ENCODE measurements at regions not wholly inside any gene's neighbourhood (a gene's known extent, or its start where the extent isn't known, plus 50 kb on each side); places are given as distances from the start of the nearest gene placed in this dataset.
"Not testable (repeated sequence)": the region's sequence is repeated elsewhere in the genome, so short reads cannot be mapped to it uniquely, and the experiment has no call there.

DNA sequence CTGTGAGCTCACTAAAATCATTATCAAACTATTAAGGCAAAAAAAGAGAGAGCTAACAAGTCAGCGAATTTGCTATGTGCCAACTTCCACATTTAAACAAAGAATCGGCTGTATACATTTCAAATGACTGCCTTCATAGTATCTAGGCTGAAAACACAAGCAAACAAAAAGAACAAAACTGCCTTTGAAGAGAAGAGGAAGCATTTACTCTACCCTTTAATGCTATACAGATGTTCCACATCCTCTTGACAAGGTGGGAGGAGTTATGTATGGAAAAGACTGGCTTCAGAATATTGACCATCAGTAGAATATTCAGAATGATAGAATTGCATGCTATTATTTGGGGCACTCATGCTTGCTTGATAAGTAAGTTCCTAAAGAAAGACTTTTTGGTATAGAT lies 741.7 kb downstream of the PLCL1 start:
- Histone ChIP-seq H3K4me3 (ENCODE audit: low read length) (no peak overlapping the region), H3K9ac (ENCODE audit: low read length) (no peak overlapping the region), H3K27me3 (ENCODE audit: control insufficient read depth, insufficient read depth, low read length) (no peaks in the 10 kb centered on the region), H3K36me3 (ENCODE audit: control insufficient read depth, low read depth, low read length) (no peaks in the 10 kb centered on the region), H3K9me3 (ENCODE audit: control insufficient read depth, low read depth, low read length) (no peaks in the 10 kb centered on the region), H3K4me1 (ENCODE audit: control insufficient read depth, low read depth, low read length) (peaks cover 5% of the 10 kb centered on the region), H3K27ac (ENCODE audit: low read length) (no peak overlapping the region)

DNA sequence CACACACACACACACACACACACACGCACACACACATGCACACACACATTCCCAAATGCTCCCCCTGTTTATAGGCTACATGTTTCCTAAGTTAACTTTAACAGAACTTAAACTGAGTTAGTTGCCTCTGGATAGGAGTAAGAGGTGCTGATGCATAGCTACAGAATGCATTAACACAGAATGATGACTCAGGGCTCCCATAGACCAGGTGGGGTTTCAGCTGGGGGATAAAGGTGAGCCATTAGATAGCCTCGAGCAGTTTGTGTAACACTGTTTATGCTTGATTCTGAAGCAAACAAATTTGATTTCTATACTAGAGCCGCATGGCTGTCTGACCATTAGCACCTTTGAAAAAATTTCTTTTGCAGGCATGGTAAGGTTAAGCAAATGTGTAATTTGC lies 741.0 kb downstream of the PLCL1 start:
- Histone ChIP-seq H3K9me3 (ENCODE audit: control insufficient read depth, low read depth, low read length) (no peaks in the 10 kb centered on the region), H3K4me3 (ENCODE audit: low read length) (no peak overlapping the region), H3K36me3 (ENCODE audit: control insufficient read depth, low read depth, low read length) (no peaks in the 10 kb centered on the region), H3K9ac (ENCODE audit: low read length) (no peak overlapping the region), H3K27me3 (ENCODE audit: control insufficient read depth, insufficient read depth, low read length) (no peaks in the 10 kb centered on the region), H3K4me1 (ENCODE audit: control insufficient read depth, low read depth, low read length) (peaks cover 5% of the 10 kb centered on the region), H3K27ac (ENCODE audit: low read length) (no peak overlapping the region)

DNA sequence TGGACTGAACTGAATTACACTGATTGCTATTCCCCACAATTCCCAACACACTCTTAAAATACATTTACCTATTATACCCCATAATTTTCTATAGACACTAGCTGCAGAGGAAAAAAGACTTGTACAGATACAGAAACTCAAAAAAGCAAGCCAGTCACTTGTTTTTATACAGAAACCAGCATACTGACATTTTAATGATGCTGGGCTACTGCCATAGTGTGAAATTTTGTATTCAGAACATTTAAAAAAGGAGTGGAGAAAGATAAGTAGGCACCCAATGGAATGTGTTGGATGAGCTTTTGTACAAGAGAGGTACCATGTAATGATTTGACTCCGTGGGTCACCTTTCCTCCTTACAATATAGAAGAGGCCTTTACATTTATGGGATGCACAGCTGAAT lies 740.1 kb downstream of the PLCL1 start:
- Histone ChIP-seq H3K27me3 (ENCODE audit: control insufficient read depth, insufficient read depth, low read length) (no peaks in the 10 kb centered on the region), H3K27ac (ENCODE audit: low read length) (no peak overlapping the region), H3K4me3 (ENCODE audit: low read length) (no peak overlapping the region), H3K36me3 (ENCODE audit: control insufficient read depth, low read depth, low read length) (no peaks in the 10 kb centered on the region), H3K9me3 (ENCODE audit: control insufficient read depth, low read depth, low read length) (no peaks in the 10 kb centered on the region), H3K9ac (ENCODE audit: low read length) (no peak overlapping the region), H3K4me1 (ENCODE audit: control insufficient read depth, low read depth, low read length) (peaks cover 5% of the 10 kb centered on the region)

DNA sequence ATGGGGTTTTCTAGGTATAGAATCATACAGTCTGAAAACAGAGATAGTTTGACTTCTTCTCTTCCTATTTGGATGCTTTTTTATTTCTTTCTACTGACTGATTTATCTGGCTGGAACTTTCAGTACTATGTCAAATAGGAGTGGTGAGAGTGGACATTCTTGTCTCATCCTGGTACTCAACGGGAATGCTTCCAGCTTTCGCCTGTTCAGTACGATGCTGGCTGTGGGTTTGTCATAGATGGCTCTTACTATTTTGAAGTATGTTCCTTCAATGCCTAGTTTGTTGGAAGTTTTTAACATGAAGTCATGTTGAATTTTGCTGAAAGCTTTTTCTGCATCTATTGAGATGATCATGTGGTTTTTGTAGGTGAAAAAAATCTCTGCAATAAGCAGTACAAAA lies 730.4 kb downstream of the PLCL1 start:
- Histone ChIP-seq H3K27ac (ENCODE audit: low read length) (no peak overlapping the region), H3K27me3 (ENCODE audit: control insufficient read depth, insufficient read depth, low read length) (no peaks in the 10 kb centered on the region), H3K9ac (ENCODE audit: low read length) (no peak overlapping the region), H3K4me3 (ENCODE audit: low read length) (no peak overlapping the region), H3K9me3 (ENCODE audit: control insufficient read depth, low read depth, low read length) (no peaks in the 10 kb centered on the region), H3K36me3 (ENCODE audit: control insufficient read depth, low read depth, low read length) (no peaks in the 10 kb centered on the region), H3K4me1 (ENCODE audit: control insufficient read depth, low read depth, low read length) (no peaks in the 10 kb centered on the region)

DNA sequence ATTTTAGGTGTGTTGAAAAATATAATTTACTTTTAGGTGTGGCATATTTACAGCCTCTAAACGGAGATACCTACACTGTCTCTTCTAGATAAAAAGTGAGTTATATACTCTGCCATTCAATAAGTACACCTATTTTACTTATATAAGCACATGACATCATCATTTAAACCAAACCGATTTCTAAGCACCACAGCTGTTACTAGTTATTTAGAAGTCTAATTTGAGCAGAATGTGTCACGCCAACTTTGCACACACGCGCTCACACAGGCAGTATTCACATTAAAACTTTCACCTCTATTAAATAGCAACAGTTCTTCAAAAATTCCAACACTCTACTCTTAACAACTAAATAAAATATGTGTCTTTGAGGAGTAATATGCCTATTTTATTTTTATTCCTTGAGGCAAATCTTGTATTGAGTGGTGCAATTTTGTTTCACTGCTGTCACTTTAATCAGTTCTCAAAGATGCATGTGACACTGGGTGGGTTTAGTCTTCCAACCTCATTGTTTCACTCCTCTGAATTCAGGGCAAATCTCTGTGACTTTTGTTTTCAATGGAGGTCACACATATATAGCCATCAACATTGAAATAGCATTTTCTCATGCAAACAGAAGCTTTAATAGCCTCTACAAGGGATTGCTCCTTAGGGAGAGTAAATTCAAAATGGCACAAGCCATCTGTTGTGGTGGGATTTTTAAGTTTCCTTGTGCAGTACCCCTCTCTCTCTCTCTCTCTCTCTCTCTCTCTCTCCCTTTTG lies 721.0 kb downstream of the PLCL1 start:
- Histone ChIP-seq H3K27ac (ENCODE audit: low read length) (no peak overlapping the region), H3K9ac (ENCODE audit: low read length) (no peak overlapping the region), H3K27me3 (ENCODE audit: control insufficient read depth, insufficient read depth, low read length) (no peaks in the 10 kb centered on the region), H3K9me3 (ENCODE audit: control insufficient read depth, low read depth, low read length) (no peaks in the 10 kb centered on the region), H3K4me1 (ENCODE audit: control insufficient read depth, low read depth, low read length) (peaks cover 10% of the 10 kb centered on the region), H3K4me3 (ENCODE audit: low read length) (no peak overlapping the region), H3K36me3 (ENCODE audit: control insufficient read depth, low read depth, low read length) (no peaks in the 10 kb centered on the region)

DNA sequence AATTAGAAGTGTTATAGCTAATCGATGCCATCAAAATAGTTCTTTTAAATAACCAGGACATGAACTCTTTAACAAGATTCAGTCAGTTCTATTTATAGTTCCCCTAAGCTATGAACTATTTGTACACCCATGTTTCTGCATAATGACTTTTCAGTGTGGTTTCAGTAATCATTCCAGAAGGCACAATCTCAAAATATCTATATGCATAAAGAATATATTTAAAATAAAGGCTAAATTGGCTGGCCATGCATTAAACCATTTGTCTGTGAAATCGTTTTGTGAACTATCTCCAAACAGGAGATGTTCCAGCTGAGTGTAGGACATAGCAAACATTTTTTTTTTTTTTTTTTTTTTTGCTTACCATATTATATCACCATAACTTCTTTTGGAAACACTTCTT lies 719.3 kb downstream of the PLCL1 start:
- H3K36me3 ChIP-seq (ENCODE audit: control insufficient read depth, low read depth, low read length), result no peaks in the 10 kb centered on the region
- no peaks in the 10 kb centered on the region for H3K9me3 ChIP-seq (ENCODE audit: control insufficient read depth, low read depth, low read length)
- H3K27me3 ChIP-seq (ENCODE audit: control insufficient read depth, insufficient read depth, low read length), result no peaks in the 10 kb centered on the region
- peaks cover 10% of the 10 kb centered on the region for H3K4me1 ChIP-seq (ENCODE audit: control insufficient read depth, low read depth, low read length)
- H3K4me3 ChIP-seq (ENCODE audit: low read length), result no peak overlapping the region
- no peak overlapping the region for H3K27ac ChIP-seq (ENCODE audit: low read length)
- no peak overlapping the region for H3K9ac ChIP-seq (ENCODE audit: low read length)

DNA sequence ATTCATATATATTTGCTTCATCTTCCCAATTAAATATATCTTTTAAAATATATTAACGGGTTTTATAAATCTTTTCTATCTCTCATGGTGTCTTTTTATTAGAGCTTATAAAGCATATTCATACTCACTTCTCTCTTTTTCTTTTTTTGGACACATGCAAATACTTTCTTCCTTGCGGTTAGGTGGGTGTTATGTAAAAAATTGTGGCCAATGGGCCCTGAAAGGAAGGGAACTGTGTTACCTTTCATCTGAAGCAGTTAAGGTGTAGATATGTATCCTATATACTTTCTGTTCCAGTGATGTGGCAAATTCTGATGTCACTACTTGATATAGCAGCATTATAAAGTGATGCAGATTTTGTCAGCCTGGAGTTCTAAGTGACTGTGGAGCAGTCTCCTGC lies 714.5 kb downstream of the PLCL1 start:
- Histone ChIP-seq H3K9ac (ENCODE audit: low read length) (no peak overlapping the region), H3K27ac (ENCODE audit: low read length) (no peak overlapping the region), H3K4me3 (ENCODE audit: low read length) (no peak overlapping the region), H3K4me1 (ENCODE audit: control insufficient read depth, low read depth, low read length) (no peaks in the 10 kb centered on the region), H3K36me3 (ENCODE audit: control insufficient read depth, low read depth, low read length) (no peaks in the 10 kb centered on the region), H3K27me3 (ENCODE audit: control insufficient read depth, insufficient read depth, low read length) (no peaks in the 10 kb centered on the region), H3K9me3 (ENCODE audit: control insufficient read depth, low read depth, low read length) (no peaks in the 10 kb centered on the region)

DNA sequence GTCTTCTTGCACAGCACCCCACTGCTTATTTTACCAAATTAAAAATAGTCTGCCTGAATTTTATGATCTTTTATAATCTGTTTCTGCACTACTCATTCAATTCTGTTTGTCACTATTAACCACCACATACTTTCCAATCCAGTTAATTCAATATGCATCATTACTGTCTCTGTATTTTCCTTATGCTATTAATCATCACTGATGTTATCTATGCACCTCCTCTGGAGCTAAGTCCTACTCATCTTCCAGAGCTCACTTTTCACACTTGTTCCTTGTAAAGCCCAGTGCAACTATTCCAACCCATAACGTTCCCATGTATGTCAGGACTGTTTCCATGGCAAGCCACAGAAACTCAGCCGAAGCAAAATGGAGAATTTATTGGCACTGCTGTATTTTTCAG lies 713.6 kb downstream of the PLCL1 start:
- no peaks in the 10 kb centered on the region for H3K4me1 ChIP-seq (ENCODE audit: control insufficient read depth, low read depth, low read length)
- H3K36me3 ChIP-seq (ENCODE audit: control insufficient read depth, low read depth, low read length), result no peaks in the 10 kb centered on the region
- H3K9ac ChIP-seq (ENCODE audit: low read length), result no peak overlapping the region
- H3K4me3 ChIP-seq (ENCODE audit: low read length), result no peak overlapping the region
- no peaks in the 10 kb centered on the region for H3K9me3 ChIP-seq (ENCODE audit: control insufficient read depth, low read depth, low read length)
- H3K27ac ChIP-seq (ENCODE audit: low read length), result no peak overlapping the region
- no peaks in the 10 kb centered on the region for H3K27me3 ChIP-seq (ENCODE audit: control insufficient read depth, insufficient read depth, low read length)

DNA sequence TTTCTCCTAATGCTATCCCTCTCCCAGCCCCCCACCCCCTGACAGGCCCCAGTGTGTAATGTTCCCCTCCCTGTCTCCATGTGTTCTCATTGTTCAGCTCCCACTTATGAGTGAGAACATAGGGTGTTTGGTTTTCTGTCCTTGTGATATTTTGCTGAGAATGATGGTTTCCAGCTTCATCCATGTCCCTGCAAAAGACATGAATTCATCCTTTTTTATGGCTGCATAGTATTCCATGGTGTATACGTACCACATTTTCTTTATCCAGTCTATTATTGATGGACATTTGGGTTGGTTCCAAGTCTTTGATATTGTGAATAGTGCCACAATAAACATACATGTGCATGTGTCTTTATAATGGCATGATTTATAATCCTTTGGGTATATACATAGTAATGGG lies 704.2 kb downstream of the PLCL1 start:
- not testable (repeated sequence) for H3K9me3 ChIP-seq (ENCODE audit: control insufficient read depth, low read depth, low read length); H3K27me3 ChIP-seq (ENCODE audit: control insufficient read depth, insufficient read depth, low read length); H3K36me3 ChIP-seq (ENCODE audit: control insufficient read depth, low read depth, low read length); H3K4me1 ChIP-seq (ENCODE audit: control insufficient read depth, low read depth, low read length); H3K27ac ChIP-seq (ENCODE audit: low read length); H3K4me3 ChIP-seq (ENCODE audit: low read length); H3K9ac ChIP-seq (ENCODE audit: low read length)

DNA sequence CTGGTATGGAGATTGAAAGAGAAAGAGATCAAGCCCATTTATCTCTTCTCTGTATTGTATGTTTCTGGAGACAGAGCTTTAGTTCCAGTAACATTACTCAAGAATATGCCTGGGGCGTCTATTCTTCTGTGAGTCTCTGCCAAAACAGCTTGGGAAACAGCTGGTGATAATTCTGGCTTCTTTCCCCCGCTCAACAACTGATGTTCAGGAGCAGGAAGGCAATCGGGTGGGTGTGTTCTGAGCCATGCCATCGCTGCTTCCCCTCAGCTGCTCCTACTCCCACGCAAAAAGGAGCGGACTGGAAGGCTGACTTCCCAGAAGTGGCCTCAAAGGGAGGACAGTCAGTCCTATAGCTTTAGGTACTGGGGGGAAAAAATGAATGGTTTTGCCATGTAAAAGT lies 695.1 kb downstream of the PLCL1 start:
- peaks cover 21% of the 10 kb centered on the region for H3K4me1 ChIP-seq (ENCODE audit: control insufficient read depth, low read depth, low read length)
- no peak overlapping the region for H3K27ac ChIP-seq (ENCODE audit: low read length)
- no peaks in the 10 kb centered on the region for H3K36me3 ChIP-seq (ENCODE audit: control insufficient read depth, low read depth, low read length)
- H3K9ac ChIP-seq (ENCODE audit: low read length), result no peak overlapping the region
- H3K27me3 ChIP-seq (ENCODE audit: control insufficient read depth, insufficient read depth, low read length), result no peaks in the 10 kb centered on the region
- no peaks in the 10 kb centered on the region for H3K9me3 ChIP-seq (ENCODE audit: control insufficient read depth, low read depth, low read length)
- H3K4me3 ChIP-seq (ENCODE audit: low read length), result no peak overlapping the region

DNA sequence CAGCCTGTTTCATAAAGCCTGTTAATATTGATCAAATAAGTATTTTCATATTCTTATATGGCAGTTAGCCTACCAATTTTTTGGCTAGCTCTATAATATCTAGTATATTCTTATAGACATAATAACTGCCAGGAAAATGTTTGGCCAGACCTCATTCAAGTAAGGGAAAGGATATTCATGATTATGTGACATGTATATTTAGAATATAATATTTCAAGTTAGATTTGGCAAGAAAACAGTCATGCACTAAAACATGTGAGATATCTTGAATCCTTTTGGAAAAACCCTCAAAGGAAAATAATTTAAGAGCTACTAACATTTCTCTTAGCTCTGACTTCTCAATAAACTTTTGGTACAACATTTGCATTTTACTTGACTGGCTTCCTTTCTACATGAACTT lies 694.1 kb downstream of the PLCL1 start:
- H3K9ac ChIP-seq (ENCODE audit: low read length), result no peak overlapping the region
- H3K9me3 ChIP-seq (ENCODE audit: control insufficient read depth, low read depth, low read length), result no peaks in the 10 kb centered on the region
- H3K27ac ChIP-seq (ENCODE audit: low read length), result no peak overlapping the region
- no peaks in the 10 kb centered on the region for H3K36me3 ChIP-seq (ENCODE audit: control insufficient read depth, low read depth, low read length)
- no peaks in the 10 kb centered on the region for H3K27me3 ChIP-seq (ENCODE audit: control insufficient read depth, insufficient read depth, low read length)
- no peak overlapping the region for H3K4me3 ChIP-seq (ENCODE audit: low read length)
- peaks cover 21% of the 10 kb centered on the region for H3K4me1 ChIP-seq (ENCODE audit: control insufficient read depth, low read depth, low read length)

DNA sequence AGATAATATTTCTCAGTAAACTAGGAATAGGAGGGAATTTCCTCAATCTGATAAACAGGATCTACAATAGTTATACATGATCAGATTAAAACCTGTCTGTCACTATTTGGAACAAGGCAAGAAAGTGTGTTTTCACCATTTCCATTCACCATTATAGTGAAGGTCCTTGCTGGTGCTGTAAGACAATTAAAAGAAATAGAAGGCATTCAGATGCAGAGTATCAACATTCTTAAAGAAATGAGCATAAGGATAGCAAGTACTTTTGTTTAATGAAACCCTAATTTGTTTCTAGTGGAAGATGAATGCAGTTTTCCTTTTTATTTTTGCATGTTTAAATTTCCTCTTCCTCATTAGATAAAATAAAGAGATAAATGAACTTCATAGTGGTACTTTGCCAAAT lies 693.7 kb downstream of the PLCL1 start:
- no peak overlapping the region for H3K4me3 ChIP-seq (ENCODE audit: low read length)
- H3K4me1 ChIP-seq (ENCODE audit: control insufficient read depth, low read depth, low read length), result peaks cover 21% of the 10 kb centered on the region
- no peaks in the 10 kb centered on the region for H3K36me3 ChIP-seq (ENCODE audit: control insufficient read depth, low read depth, low read length)
- no peaks in the 10 kb centered on the region for H3K9me3 ChIP-seq (ENCODE audit: control insufficient read depth, low read depth, low read length)
- no peaks in the 10 kb centered on the region for H3K27me3 ChIP-seq (ENCODE audit: control insufficient read depth, insufficient read depth, low read length)
- no peak overlapping the region for H3K27ac ChIP-seq (ENCODE audit: low read length)
- H3K9ac ChIP-seq (ENCODE audit: low read length), result no peak overlapping the region

Measured in iPS-18a (cell line).